ENCODE measurements at regions not wholly inside any gene's neighbourhood (a gene's known extent, or its start where the extent isn't known, plus 50 kb on each side); places are given as distances from the start of the nearest gene placed in this dataset.

GRCh38 chr16:22675745-22676540, 138.0 kb upstream of the HS3ST2 start:
- TF ChIP-seq CTCF (IDR thresholded peaks at IDR 0.05), result no peak
- no peak for TF ChIP-seq POLR2A (IDR thresholded peaks at IDR 0.05)
- no peak for TF ChIP-seq POLR2AphosphoS5 (IDR thresholded peaks at IDR 0.05)
